IPS-11a (cell line): ENCODE measurements at regions not wholly inside any gene's neighbourhood (a gene's known extent, or its start where the extent isn't known, plus 50 kb on each side); places are given as distances from the start of the nearest gene placed in this dataset.
"Not testable (repeated sequence)": the region's sequence is repeated elsewhere in the genome, so short reads cannot be mapped to it uniquely, and the experiment has no call there.

Source experiments
- H3K4me3 ChIP-seq: one replicate; pipeline ENCODE4 v1.5.1; 2013; ENCODE audit warnings: low read depth, low read length, control low read depth

- H3K4me3 ChIP-seq, result no peak overlapping the region
Measured at GRCh38 chr1:239963856-239964255, 127.8 kb upstream of the FMN2 start.

DNA sequence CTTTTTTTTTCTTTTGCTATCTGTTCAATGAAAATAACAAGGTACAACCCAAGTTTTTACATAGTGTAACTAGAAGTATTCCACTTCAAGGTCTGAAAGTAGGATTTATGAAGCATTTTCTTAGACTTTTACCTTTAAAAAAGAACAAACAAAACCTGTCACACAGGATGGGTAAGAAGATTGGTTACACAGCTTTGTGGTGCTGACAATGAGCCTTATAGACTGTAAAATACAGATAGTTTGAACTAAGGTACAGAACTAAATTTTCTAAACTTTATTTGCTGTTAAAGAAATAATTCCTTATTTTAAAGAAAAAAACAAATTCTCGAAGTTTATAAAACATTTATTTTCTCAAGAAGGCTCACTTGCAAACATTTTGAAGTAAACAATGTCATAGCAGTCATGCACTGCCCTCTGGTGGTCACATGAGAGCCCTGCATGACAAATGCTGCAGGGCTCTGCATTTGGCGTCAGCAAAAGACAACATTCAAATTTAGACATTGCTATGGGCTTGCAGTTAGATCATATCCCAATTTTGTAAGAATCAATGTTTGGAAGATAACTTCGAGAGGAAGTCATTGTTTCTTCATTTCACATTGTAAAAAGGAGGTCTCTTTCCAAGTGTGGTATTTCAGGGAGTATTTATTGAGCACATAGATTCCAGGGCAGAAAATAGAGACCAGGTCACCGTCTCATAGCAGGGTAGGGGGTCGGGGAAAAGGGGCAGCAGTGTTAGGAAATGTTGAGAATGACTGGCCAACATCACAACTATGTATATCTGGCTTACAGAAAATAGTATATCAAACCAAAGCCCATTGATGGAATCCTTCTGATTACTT, 115.3 kb upstream of the FMN2 start:
- no peak overlapping the region for H3K4me3 ChIP-seq

DNA sequence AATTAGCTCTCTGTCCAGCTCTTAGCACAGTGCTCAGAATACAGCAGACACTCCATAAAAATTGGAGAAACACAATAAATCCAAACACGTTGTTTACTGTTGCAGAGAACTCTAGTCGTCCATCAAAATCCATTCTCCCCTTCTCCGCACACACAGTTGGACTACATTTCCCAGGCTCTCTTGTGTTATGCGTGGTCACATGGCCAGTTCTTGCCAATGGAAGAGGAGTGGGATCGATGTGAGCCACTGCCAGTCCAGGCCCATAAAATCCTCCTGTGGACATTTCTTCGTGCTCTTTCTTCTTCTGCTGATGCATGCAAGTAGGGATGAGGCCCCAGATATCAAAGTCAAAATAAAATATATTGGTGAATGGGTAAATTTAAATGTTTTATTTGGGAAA, 114.3 kb upstream of the FMN2 start:
- no peak overlapping the region for H3K4me3 ChIP-seq

DNA sequence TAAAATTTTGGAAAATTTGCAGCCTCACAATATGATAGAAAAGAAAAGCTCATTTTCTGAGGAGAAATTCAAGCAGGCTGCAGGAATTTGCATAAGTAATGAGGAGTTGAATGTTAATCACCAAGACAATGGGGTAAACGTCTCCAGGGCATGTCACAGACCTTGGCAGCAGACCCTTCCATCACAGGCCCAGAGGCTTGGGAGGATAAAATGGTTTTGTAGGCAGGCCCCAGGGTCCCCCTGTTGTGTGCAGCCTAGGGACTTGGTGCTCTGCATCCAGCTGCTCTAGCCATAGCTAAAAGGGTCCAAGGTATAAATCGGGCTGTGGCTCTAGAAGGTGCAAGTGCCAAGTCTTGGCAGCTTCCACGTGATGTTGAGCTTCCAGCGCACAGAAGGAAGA, 112.2 kb upstream of the FMN2 start:
- no peak overlapping the region for H3K4me3 ChIP-seq

DNA sequence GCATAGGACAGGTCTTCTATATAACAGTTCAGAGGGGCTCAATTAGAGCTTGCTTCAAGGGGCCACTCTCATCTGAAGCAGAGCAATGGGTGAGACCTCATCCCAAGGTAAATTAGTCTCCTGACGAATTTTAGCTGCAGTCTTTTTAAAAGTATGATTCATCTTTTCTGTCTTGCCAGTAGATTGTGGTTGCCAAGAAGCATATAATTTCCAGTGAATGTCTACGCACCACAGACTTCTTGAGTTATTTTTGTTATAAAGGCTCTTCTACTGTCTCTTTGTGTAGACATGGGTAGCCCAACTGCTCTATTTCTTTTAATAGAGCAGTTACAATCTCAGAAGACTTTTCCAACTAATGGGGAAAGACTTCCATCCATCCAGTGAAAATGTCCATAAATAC, 108.9 kb upstream of the FMN2 start:
- no peak overlapping the region for H3K4me3 ChIP-seq

- H3K4me3 ChIP-seq, result no peak overlapping the region
Measured at GRCh38 chr1:239985044-239985443, 106.6 kb upstream of the FMN2 start.

- H3K4me3 ChIP-seq, result no peak overlapping the region
Measured at GRCh38 chr1:239987103-239987745, 104.5 kb upstream of the FMN2 start.

DNA sequence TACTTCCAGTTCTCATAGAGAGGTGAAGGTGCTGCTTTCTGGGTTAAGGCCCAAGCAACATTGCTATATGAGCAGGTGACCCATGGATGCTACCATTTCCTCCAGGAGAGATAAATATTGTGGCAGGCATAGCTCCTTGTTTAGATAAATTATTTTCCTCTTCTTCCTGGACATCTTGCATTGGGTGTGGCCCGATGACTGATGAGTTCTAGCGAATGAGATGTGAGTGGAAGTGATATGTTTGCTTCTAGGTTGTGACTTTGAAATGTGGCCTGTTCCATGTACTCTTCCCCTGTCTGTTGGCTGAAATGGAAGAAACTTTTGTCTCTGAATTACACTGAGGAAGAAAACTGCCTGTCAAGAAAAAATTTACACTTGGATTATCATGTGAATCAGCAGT, 101.7 kb upstream of the FMN2 start:
- H3K4me3 ChIP-seq, result no peak overlapping the region

- H3K4me3 ChIP-seq, result not testable (repeated sequence)
Measured at GRCh38 chr1:239992566-239992965, 99.1 kb upstream of the FMN2 start.

DNA sequence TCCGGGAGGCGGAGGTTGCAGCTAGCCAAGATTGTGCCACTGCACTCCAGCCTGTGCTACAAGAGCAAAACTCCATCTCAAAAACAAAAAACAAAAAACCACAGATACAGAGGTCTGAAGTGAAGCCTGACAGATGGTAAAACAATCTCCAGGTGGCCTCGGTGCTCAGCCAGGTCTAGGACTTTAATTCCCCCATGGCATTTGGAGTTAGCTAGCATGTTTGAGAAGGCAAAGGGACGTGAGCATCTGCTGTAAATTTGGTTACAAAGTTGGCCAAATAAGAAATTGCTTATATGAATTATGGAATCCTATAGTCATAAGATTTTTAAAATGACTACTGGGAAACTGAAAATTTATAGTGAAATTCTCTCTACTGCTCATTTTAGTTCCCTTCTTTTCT, 98.3 kb upstream of the FMN2 start:
- no peak overlapping the region for H3K4me3 ChIP-seq

DNA sequence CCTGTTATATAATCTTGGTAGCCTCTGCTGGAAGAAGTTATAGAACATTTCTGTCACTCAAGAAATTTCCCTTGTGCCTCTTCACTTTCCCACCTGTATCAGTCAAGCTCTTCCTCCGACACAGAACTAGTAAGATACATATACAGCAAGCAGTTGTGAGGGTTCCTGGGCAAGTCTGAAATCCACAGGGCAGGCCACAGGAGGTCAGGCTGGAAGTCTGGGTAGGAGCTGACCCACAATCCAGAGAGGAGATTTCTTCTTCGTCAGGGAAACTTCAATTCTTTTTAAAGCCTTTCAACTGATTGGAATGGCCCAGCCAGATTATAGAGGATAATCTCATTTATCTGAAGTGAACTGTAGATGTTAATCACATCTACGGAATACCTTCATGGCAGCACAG, 96.4 kb upstream of the FMN2 start:
- H3K4me3 ChIP-seq, result no peak overlapping the region

- H3K4me3 ChIP-seq, result no peak overlapping the region
Measured at GRCh38 chr1:239997160-239997514, 94.5 kb upstream of the FMN2 start.

DNA sequence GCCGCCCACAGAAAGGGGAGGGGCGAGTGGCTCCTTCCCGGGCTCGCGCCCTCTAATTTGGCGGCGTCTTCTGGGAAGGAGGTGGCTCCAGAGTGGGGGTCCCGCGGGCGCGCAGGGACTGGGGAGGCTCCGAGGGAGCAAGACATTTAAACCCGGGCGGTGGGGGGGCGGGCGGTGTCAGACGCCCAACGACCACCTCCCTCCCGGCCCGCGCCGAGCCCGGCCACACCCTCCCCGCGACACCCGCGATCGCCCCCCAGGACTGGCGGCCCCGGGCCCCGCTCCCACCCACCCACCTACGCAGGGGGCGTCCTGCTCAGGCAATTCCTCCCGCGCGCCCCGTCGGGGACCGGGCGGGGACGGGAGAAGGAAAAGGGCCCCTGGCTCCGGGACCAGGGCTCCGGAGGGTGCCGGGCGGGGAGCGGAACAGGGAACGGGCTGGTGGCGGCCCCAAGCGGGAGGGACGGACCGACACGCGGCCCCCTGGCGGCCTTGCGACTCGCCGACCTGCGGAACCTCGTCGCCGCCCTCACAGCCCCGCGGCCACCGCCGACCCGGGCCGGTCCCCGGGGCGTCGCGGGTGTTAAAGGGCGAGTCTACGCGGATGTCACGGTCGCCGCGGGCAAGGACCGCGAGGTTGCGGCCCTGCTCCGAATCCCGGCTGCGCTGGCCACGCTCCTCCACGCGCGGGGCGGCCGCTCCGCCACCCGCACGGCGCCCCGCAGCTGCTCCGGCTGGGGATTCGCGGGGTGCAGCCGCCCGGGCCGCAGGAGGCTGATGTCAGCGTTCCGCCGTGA, 94.0 kb upstream of the FMN2 start:
- H3K4me3 ChIP-seq, result peak overlapping the region; percentile 17

DNA sequence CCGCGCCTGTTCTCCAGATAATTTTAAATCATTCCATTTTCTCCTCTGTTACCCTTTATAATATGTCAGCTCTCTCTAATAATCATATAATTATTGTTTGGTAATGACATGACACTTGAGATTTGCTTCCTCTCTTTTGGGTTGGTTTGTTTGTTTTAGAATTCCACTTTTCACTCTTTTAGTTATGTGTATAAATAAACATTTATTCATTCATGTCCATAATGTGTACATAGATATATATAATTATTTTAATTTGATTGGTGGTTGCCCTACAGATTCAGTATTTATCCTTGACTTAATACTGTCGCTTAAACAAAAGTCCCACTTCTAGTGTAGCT, 93.4 kb upstream of the FMN2 start:
- H3K4me3 ChIP-seq, result no peak overlapping the region

DNA sequence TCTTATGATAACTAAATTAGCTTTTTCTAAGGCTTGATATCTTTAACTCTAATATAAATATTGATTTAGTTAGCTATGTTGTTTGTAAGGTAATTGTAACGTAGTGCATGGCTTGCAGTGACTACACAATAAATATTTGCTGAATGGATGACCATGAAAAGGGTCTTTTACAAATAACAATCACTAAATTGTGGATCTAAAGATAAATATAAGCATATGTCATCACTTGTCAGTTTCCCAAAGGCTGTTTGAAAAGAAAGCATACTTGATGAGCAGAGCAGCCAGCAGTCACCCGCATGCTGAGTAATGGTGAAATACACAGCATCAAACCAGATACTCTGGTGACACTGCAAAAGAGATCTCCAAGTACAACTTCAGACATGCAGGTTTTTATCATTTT, 92.5 kb upstream of the FMN2 start:
- H3K4me3 ChIP-seq, result no peak overlapping the region

- H3K4me3 ChIP-seq, result no peak overlapping the region
Measured at GRCh38 chr1:240000634-240001033, 91.0 kb upstream of the FMN2 start.

GRCh38 chr1:240001177-240001740, 90.4 kb upstream of the FMN2 start:
- no peak overlapping the region for H3K4me3 ChIP-seq

DNA sequence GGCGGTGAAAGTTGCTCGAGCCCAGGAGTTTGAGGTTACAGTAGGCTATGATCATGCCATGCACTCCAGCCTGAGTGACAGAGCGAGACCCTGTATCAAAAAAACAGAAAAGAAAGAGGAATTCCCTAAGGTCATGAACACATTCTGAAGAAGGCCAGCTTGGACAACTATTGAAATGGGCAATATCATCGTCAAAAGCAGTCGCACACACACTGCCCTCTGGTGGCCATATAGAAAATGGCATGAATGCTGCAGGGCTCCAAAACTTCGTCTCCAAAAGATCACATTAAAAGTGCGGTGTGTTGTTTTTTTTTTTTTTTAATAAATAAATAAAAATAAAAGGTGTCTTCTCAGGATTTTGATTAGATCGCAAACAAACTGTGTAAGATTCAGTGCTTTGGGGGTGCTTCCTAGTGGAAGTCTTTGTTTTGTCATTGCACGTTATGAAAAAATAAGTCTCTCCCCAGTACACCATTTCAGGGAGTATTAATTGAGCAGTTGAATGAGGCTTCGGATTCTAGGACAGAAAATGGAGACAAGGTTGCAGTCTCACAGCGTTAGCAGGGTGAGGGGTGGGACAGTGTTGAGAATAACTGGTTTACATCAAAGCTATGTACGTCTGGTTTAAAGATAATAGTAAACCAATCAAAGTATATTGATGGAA, 87.5 kb upstream of the FMN2 start:
- no peak overlapping the region for H3K4me3 ChIP-seq

DNA sequence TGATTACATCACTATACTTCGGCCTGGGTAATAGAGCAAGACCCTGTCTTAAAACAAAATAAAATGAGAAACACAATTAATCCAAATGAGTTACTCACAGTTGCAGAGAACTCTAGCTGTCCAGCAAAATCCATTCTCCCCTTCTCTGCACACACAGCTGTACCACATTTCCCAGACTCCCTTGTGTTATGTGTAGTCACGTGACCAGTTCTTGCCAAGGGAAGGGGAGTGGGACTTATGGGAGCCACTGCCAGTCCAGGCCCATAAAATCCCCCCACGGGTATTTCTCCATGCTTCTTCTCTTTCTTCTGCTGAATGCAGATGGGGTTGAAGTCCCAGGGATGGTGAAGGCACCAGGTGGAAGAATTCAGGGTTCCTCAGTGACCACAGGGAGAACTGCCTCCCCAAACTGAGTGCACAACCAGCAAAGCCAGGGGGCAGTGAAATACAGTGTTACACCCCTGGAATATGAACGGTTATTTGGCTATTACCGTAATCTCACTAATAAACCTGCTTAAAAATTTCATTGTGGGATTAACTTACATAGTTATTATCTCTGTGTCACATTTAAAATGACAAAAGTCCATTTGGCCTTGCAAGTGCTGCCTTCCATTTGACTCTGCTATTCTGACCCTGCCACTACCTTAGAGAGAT, 85.6 kb upstream of the FMN2 start:
- H3K4me3 ChIP-seq, result no peak overlapping the region

- H3K4me3 ChIP-seq, result no peak overlapping the region
Measured at GRCh38 chr1:240008298-240008697, 83.4 kb upstream of the FMN2 start.

GRCh38 chr1:240014051-240014450, 77.6 kb upstream of the FMN2 start:
- no peak overlapping the region for H3K4me3 ChIP-seq
